Ovary (tissue), 3 donors: ENCODE measurements at regions not wholly inside any gene's neighbourhood (a gene's known extent, or its start where the extent isn't known, plus 50 kb on each side); places are given as distances from the start of the nearest gene placed in this dataset.

Source experiments
- CTCF ChIP-seq, 3 donors: fragments of 450-650 bp in 2 of 3; fragments of 200-600 bp in 1 of 3; IDR thresholded peaks; one replicate each; pipeline versions ENCODE4 v1.5.1 to v1.8.0; 2016 to 2022; ENCODE audit warnings: antibody characterized with exemption in 3 of 3, mild to moderate bottlenecking in 1 of 3
- EP300 ChIP-seq: sonication (generic); formaldehyde crosslinking; IDR thresholded peaks from one replicate; pipeline ENCODE4 v1.6.1; 2017; ENCODE audit warnings: antibody characterized with exemption
- POLR2A ChIP-seq: fragments of 450-650 bp; IDR thresholded peaks from one replicate; pipeline ENCODE4 v1.6.1; 2017; ENCODE audit warnings: antibody characterized with exemption, mild to moderate bottlenecking, moderate library complexity
- donor health status: DM: no; HTN: no; CAD: no.

GRCh38 chr14:97490521-97491070, 693.4 kb downstream of the VRK1 start:
- no peak for TF ChIP-seq CTCF (IDR thresholded peaks at IDR 0.05)
- TF ChIP-seq POLR2A: no peak
- TF ChIP-seq EP300: no peak
